Uterus (tissue), 3 donors: ENCODE measurements at regions not wholly inside any gene's neighbourhood (a gene's known extent, or its start where the extent isn't known, plus 50 kb on each side); places are given as distances from the start of the nearest gene placed in this dataset.

Experiments
- DNase-seq, 2 donors: peaks; one replicate each; pipeline ENCODE4 v3.0.0-alpha.2; 2019 to 2020
- H3K27ac ChIP-seq, 2 donors: fragments of 200-600 bp; sonication (generic); 1 replicate in 1 of 2; 2 replicates in 1 of 2; pipeline ENCODE4 v1.5.1; 2016 to 2018
- H3K27me3 ChIP-seq, 2 donors: fragments of 200-600 bp; sonication (generic); one replicate each; pipeline ENCODE4 v1.5.1; 2018 to 2019; ENCODE audit warnings: control low read depth in 1 of 2
- H3K36me3 ChIP-seq, 2 donors: fragments of 200-600 bp; sonication (generic); one replicate each; pipeline ENCODE4 v1.5.1; 2019; ENCODE audit warnings: control low read depth in 1 of 2
- H3K4me1 ChIP-seq, 2 donors: fragments of 200-600 bp; sonication (generic); one replicate each; pipeline ENCODE4 v1.5.1; 2018 to 2019; ENCODE audit warnings: control low read depth in 1 of 2
- H3K4me3 ChIP-seq, 2 donors: fragments of 200-600 bp; sonication (generic); 1 replicate in 1 of 2; 2 replicates in 1 of 2; pipeline ENCODE4 v1.5.1; 2018 to 2019; ENCODE audit warnings: mild to moderate bottlenecking in 1 of 2
- H3K9me3 ChIP-seq, 2 donors: fragments of 200-600 bp; sonication (generic); one replicate each; pipeline ENCODE4 v1.5.1; 2019; ENCODE audit warnings: control low read depth in 1 of 2
- POLR2A ChIP-seq, 2 donors: fragments of 450-650 bp; IDR thresholded peaks; one replicate each; pipeline ENCODE4 v1.6.1; 2016; ENCODE audit warnings: antibody characterized with exemption in 2 of 2, mild to moderate bottlenecking in 1 of 2, moderate library complexity in 1 of 2
- intact Hi-C: fragments of 100-400 bp; cut with DNase I; formaldehyde crosslinking; loops from one replicate; pipeline ENCODE4 v1.15.1; 2023; ENCODE audit warnings: low total_unique reads
- TF ChIP-seq, protein P1 (sequence below), 4 experiments: fragments of 200-600 bp in 2 of 4; fragments of 450-650 bp in 2 of 4; sonication (generic) in 2 of 4; IDR thresholded peaks; one replicate each; pipeline ENCODE4 v1.5.1; 2016 to 2019; ENCODE audit warnings: antibody characterized with exemption in 4 of 4, mild to moderate bottlenecking in 2 of 4, moderate library complexity in 1 of 4
- donor health status: DM: yes; HTN: yes; CAD: no.

DNA sequence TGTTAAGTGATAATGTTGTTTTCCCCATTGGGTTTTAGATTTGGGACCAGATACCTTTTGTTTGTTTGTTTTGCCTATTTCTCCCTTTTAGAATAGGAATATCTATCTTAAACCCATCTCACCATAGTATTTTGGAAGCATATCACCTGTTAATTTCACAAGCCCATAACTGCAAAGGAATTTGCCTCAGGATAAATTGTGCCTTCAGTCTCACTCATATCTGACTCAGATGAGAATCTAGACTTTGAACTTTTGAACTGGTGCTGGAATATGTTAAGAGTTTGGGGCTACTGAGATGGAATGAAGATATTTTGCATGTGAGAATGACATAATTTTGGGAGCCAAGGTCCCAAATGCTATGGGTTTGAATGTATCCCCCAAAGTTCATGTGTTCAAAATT lies 607.4 kb downstream of the HACE1 start:
- H3K9me3 ChIP-seq: no peaks in the 10 kb centered on the region
- H3K27me3 ChIP-seq: no peaks in the 10 kb centered on the region
- H3K27ac ChIP-seq: no peak overlapping the region
- intact Hi-C loops: no loop called here
- H3K36me3 ChIP-seq: no peaks in the 10 kb centered on the region
- no peak for DNase-seq
- no peak for TF ChIP-seq POLR2A (IDR thresholded peaks at IDR 0.05)
- TF ChIP-seq, protein P1, sequence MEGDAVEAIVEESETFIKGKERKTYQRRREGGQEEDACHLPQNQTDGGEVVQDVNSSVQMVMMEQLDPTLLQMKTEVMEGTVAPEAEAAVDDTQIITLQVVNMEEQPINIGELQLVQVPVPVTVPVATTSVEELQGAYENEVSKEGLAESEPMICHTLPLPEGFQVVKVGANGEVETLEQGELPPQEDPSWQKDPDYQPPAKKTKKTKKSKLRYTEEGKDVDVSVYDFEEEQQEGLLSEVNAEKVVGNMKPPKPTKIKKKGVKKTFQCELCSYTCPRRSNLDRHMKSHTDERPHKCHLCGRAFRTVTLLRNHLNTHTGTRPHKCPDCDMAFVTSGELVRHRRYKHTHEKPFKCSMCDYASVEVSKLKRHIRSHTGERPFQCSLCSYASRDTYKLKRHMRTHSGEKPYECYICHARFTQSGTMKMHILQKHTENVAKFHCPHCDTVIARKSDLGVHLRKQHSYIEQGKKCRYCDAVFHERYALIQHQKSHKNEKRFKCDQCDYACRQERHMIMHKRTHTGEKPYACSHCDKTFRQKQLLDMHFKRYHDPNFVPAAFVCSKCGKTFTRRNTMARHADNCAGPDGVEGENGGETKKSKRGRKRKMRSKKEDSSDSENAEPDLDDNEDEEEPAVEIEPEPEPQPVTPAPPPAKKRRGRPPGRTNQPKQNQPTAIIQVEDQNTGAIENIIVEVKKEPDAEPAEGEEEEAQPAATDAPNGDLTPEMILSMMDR (IDR thresholded peaks at IDR 0.05): no peak
- H3K4me1 ChIP-seq: no peaks in the 10 kb centered on the region
- no peak overlapping the region for H3K4me3 ChIP-seq

DNA sequence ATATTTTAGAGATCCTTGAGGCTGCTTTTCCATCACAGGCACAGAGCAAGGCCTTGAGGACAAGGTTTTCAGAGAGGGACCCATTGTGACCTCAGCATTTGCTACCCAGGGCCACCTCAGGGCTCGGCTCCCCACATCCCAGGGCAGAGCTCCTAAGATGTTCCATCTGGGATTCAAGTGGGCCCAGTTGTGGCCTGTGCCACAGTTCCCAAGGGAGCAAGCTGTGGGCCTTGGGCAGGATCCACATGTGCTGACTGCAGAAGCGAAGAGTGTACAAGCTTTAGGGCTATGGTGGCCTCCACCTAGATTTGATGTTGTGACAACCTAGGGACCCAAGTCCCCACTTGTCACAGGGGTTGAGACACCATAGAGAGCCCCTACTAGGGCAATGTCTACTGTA lies 608.1 kb downstream of the HACE1 start:
- H3K4me3 ChIP-seq: no peak overlapping the region
- no peaks in the 10 kb centered on the region for H3K36me3 ChIP-seq
- no peak overlapping the region for H3K27ac ChIP-seq
- no peaks in the 10 kb centered on the region for H3K9me3 ChIP-seq
- no peak for DNase-seq
- TF ChIP-seq POLR2A (IDR thresholded peaks at IDR 0.05): no peak
- TF ChIP-seq, protein P1 (IDR thresholded peaks at IDR 0.05): no peak
- H3K27me3 ChIP-seq: no peaks in the 10 kb centered on the region
- intact Hi-C loops: no loop called here
- no peaks in the 10 kb centered on the region for H3K4me1 ChIP-seq

DNA sequence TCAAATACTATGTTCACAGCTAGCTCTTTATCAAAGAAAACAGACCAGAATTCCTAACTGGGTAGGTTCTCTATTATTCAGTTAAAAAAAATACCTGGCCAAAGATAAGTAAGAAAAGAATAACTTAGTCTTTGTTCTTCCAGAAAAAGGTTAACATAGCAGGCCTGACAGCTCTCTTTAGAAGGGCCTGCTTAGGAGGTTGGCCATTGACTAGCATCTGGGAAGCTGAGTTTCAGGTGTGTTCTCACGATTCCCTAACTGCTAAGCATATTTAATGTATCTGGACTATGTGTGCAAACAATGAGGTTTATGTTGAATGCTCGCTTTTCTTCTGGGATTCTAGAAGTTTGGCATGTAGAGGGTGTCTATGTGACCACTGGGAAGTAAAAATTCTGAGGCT lies 618.9 kb downstream of the HACE1 start:
- TF ChIP-seq, protein P1 (IDR thresholded peaks at IDR 0.05): no peak
- TF ChIP-seq POLR2A (IDR thresholded peaks at IDR 0.05): no peak
- intact Hi-C loops: no loop called here

DNA sequence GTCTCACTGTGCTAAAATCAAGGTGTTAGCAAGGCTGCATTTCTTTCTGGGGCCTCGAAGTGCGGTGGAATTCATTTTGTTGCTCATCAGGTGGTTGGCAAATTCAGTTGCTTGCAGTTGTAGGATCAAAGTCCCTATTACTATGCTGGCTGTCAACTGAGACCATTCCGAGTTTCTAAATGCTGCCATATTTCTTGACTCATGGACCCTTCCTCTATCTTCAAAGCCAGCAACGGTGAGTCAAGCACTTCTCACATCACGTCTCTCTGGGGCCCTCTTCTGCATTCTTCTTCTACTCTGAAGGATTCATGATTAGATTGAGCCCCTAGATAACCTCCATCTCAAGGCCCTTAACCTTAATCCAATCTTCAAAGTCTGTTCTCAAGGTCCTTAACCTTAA lies 619.7 kb downstream of the HACE1 start:
- Histone ChIP-seq H3K4me1 (no peaks in the 10 kb centered on the region), H3K27me3 (no peaks in the 10 kb centered on the region), H3K4me3 (no peak overlapping the region), H3K27ac (no peak overlapping the region), H3K9me3 (no peaks in the 10 kb centered on the region), H3K36me3 (no peaks in the 10 kb centered on the region)
- no peak for TF ChIP-seq POLR2A (IDR thresholded peaks at IDR 0.05)
- TF ChIP-seq, protein P1 (IDR thresholded peaks at IDR 0.05): no peak
- intact Hi-C loops: no loop called here
- no peak for DNase-seq

More for the DNA sequence above, 618.9 kb downstream of the HACE1 start:
- Histone ChIP-seq H3K36me3 (no peaks in the 10 kb centered on the region), H3K4me1 (no peaks in the 10 kb centered on the region), H3K9me3 (no peaks in the 10 kb centered on the region), H3K27ac (no peak overlapping the region), H3K4me3 (no peak overlapping the region), H3K27me3 (no peaks in the 10 kb centered on the region)
- DNase-seq: no peak

DNA sequence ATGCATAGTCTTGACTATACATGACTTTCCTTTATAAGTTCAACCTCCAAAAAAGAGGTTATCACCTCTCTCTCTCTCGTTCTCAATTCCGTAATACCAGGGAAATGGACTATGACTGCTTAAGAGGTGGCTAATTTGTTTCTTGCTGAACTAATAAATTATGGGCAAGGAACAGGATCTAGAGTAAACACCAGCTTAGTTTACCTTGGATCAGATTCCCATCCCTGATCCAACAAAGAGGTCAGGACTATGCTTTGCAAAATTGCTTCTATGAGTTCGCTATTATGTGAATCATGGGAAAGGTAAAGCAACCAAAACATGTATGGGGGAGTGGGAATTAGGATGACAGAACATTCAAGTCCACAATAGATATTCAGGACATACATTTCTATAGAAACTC lies 630.7 kb downstream of the HACE1 start:
- H3K36me3 ChIP-seq: no peaks in the 10 kb centered on the region
- no peak for TF ChIP-seq POLR2A (IDR thresholded peaks at IDR 0.05)
- TF ChIP-seq, protein P1 (IDR thresholded peaks at IDR 0.05): no peak
- no peak for DNase-seq

More for the DNA sequence above, 630.7 kb downstream of the HACE1 start:
- Histone ChIP-seq H3K4me1 (no peaks in the 10 kb centered on the region), H3K9me3 (no peaks in the 10 kb centered on the region), H3K27me3 (no peaks in the 10 kb centered on the region), H3K27ac (no peak overlapping the region), H3K4me3 (no peak overlapping the region)
- intact Hi-C loops: no loop called here
